CD4-positive, alpha-beta T cell treated with Interleukin-4 for 4 hours (primary cell): ENCODE measurements at regions not wholly inside any gene's neighbourhood (a gene's known extent, or its start where the extent isn't known, plus 50 kb on each side); places are given as distances from the start of the nearest gene placed in this dataset.

Experiments
- DNase-seq: peaks from one replicate; pipeline ENCODE4 v3.0.0-alpha.2; 2020

- DNase-seq: no peak
Measured at GRCh38 chr21:14716761-14717396, 170.8 kb upstream of the SAMSN1 start.

GRCh38 chr21:14713109-14713508, 167.0 kb upstream of the SAMSN1 start:
- DNase-seq: no peak

DNA sequence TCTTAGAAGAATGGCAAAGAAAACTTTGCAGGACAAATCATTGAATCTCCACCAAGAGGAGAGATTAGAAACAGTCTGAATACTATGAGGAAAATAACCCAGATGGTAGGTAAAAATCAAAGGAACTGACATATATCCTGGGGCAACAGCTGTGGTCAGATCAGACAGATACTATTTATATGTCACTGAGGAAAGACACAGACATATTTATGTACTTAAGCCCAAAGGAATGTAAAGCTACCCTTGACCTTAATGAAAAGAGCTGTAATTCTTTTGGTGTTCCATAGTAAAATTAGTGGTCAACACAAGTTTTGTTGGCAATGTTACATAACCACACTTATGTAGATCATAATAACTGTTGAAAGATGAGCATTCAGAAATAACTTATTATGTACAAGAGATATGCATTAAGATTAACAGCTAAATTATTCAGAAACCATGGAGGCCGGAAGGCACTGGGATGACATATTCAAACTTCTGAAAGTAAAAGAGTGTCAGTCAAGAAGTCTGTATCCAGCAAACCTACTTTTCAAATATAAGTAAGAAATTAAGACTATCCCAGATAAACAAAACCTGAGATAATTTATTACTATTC, 166.1 kb upstream of the SAMSN1 start:
- DNase-seq: no peak

- DNase-seq: no peak
Measured at GRCh38 chr21:14711287-14711686, 165.2 kb upstream of the SAMSN1 start.

DNA sequence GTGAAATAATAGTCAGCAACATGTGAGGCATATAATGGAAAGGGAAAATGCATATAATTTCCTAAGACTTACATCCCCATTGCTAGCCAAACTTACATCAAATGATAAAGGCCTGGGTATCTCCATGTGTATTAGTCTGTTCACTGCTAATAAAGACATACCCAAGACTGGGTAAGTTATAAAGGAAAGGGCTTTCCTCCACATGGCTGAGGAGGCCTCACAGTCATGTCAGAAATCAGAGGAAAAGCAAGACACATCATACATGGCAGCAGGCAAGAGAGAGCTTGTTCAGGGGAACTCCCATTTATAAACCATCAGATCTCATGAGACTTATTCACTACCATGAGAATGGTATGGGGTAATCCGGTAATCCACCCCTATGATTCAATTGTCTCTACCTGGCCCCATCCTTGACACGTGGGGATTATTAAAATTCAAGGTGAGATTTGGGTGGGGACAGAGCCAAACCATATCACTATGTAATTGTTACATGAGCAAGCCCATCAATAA, 161.5 kb upstream of the SAMSN1 start:
- DNase-seq: no peak

GRCh38 chr21:14706712-14707510, 160.8 kb upstream of the SAMSN1 start:
- no peak for DNase-seq

GRCh38 chr21:14699433-14700407, 153.6 kb upstream of the SAMSN1 start:
- no peak for DNase-seq

DNA sequence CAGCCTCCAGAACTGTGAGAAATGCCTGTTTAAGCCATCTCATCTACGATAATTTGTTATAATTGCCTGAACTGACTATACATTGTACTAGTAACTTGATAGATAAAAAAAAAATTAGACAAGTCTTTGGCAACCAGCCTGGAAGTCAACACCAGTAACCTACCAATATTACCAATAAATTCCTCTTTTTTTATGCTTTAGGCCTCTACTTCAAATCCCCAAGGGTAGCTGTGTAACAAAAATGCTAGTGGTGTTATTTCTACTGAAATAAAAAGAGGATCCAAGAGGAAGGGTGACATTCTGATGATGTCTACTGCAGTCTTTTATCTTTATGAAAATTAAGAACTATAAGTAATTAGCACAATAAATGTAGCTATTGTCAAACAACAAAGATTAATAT, 151.7 kb upstream of the SAMSN1 start:
- DNase-seq: no peak

DNA sequence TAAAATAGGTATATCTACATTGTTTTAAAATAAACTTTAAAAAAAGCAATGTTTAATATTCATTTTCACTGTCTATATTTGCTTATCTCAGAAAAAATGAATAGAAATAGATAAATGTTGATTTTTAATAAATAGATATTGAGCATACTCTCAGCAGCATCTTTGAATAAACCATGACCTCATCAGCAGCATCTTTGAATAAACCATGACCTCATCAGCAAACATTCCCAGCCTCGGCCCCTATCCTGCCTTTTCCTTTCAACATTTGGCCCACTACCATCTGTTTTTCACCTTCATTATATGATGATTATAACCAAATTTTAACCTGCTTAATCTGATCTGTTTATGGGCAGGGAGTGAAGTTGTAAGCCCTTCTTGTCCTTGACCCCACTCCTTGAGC, 148.7 kb upstream of the SAMSN1 start:
- DNase-seq: no peak

DNA sequence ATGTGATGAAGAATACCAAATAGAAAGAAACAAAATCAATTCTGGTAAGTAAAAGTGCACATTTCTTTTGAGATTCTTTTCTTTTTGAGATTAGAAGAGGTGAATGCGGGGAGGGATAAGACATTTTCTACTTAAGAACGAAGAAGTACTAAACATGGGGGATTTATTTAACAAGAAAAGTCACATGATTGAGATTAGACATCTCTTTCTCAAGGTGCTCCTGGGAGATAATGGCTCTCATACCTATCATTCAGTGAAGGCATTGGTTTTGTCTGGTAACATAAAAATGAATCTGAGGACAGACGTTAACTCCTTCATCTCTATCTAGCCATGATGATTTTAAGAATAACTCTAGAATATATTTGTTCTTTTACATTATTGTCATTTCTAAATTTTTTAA, 147.9 kb upstream of the SAMSN1 start:
- DNase-seq: no peak

GRCh38 chr21:14691914-14692313, 145.8 kb upstream of the SAMSN1 start:
- DNase-seq: no peak

DNA sequence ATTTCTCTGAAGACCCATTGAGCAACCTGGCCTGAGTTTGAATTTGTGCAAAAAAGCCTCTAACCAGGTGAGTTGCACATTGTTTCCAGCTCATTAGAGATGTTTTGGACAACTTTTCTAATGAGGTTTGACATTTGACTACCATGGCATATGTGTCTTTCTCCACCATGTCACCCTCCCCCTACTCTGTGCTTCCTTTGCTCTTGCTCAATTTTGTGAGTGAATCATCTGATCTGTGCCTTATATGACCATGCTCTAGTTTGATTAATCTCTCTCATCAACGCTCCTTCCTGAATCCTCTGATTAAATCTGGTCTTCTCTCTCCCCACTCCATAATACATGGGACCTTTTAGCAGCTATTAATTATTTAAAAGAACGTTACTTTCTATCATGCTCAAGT, 144.8 kb upstream of the SAMSN1 start:
- peak; percentile 10 for DNase-seq

DNA sequence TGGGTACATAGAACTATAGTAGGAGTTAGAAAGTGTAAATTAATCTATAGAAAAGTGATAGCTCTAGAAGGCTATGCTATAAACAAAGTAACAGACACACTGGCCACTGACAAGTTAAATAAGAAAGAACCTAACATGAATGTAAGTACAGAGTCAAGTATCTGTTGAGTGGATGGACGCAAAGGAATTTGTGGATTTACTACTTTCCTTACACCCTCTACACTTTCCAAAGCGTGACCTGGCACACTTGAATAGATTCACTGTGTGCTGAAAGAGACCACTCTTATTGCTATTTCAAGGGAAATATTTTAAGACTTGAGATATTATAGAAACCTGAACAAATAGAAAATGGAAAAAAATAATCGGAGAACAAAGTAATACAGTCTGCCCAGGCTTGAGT, 142.8 kb upstream of the SAMSN1 start:
- no peak for DNase-seq

DNA sequence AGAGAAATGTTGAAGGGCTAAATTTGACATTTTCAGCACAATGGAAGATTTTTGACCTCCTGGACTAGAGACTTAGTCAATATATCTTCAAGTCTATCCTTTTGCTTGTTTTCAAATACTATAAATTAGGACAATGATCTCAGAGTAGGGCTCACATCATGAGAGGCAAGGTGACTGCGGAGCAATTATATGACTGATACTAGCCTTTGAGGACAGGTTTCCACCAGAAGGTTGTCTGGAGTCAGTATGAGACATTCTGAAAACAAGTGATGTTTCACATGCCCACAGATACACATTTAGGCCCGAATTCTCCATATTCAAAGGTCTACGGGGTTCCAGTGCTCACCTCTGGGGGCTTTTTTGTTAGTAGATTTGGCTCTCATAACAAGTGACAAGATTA, 142.3 kb upstream of the SAMSN1 start:
- DNase-seq: no peak

DNA sequence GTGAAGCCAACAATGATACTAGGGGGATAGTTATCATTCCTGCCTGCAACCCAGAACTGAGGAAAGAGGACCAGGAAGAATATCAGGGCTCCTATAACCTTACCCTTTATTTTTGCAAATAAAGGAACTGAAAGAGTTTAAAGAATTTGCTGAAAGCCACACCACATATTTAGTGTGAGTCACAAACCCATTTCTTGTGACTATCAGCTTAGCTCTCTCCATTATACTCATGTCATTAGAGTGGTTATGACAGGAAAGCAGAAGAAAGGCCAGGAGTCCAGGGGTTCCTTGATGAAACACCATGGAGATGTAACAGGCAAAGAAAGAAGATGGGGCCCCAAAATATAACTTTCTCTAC, 141.1 kb upstream of the SAMSN1 start:
- DNase-seq: peak; percentile 28

- DNase-seq: peak; percentile 19
Measured at GRCh38 chr21:14686466-14687267, 140.6 kb upstream of the SAMSN1 start.

GRCh38 chr21:14685568-14685967, 139.5 kb upstream of the SAMSN1 start:
- DNase-seq: no peak

DNA sequence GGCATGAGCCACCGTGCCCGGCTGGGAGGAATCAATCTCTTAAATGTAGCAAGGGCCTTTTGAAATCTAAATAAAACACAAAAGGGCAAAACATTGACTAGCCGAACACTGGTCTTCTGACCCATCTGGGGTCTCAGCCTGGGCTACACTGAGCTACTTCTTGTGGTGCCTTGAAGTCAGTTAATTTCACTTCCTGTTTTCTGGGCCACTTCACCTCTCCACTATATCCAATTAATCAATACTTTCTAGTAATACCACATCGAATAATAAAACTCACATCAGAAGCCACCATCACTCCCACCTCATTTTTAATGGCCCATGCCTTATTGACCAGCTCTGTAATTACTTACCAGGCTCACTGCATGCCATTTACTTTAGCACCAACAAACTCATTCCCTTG, 138.0 kb upstream of the SAMSN1 start:
- no peak for DNase-seq

DNA sequence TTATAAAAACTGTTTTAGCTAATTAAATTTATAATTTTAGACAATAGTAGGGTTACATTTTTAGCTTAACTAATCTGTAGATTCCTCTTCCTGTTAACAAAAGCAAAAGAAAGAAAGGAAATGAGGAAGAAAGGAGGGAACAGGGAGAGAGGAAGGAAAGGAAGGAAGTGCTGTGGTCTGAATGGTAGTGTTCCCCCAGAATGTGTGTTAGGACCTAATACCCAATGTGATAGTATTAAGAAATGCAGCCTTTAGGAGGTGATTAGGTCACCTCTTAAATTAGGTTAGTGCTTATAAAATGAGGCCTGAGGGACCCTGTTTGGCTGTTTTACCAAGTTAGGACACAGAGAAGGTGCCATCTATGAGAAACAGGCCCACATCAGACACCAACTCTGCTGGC, 136.9 kb upstream of the SAMSN1 start:
- DNase-seq: no peak

GRCh38 chr21:14678973-14679574, 133.0 kb upstream of the SAMSN1 start:
- DNase-seq: no peak

- DNase-seq: no peak
Measured at GRCh38 chr21:14677639-14678179, 131.6 kb upstream of the SAMSN1 start.
